GM12865 (cell line): ENCODE measurements at regions not wholly inside any gene's neighbourhood (a gene's known extent, or its start where the extent isn't known, plus 50 kb on each side); places are given as distances from the start of the nearest gene placed in this dataset.
"Not testable (repeated sequence)": the region's sequence is repeated elsewhere in the genome, so short reads cannot be mapped to it uniquely, and the experiment has no call there.

Source experiments
- DNase-seq: peaks from one replicate; pipeline ENCODE4 v3.0.0; 2010; ENCODE audit warnings: low read depth
- H3K4me3 ChIP-seq: 2 replicates; pipeline ENCODE4 v1.5.1; 2011; ENCODE audit warnings: mild to moderate bottlenecking, low read depth, low read length, control low read depth
- CTCF ChIP-seq: IDR thresholded peaks from 2 replicates; pipeline ENCODE4 v1.5.1; 2011; ENCODE audit warnings: low read length, control low read depth, low read depth, inconsistent platforms; ENCODE audit not compliant: insufficient read depth; ENCODE audit errors: missing control alignments

GRCh38 chr4:117164338-117164737 is 79.0 kb upstream of the TRAM1L1 start:
- TF ChIP-seq CTCF: no peak
- no peak overlapping the region for H3K4me3 ChIP-seq
- peak; percentile 15 for DNase-seq

GRCh38 chr4:117175369-117175768 is 90.0 kb upstream of the TRAM1L1 start:
- DNase-seq, H3K4me3 ChIP-seq: not testable (repeated sequence)

- no peak for TF ChIP-seq CTCF
- no peak overlapping the region for H3K4me3 ChIP-seq
- no peak for DNase-seq
Measured at GRCh38 chr4:117203231-117203630, 117.9 kb upstream of the TRAM1L1 start.

GRCh38 chr4:117210551-117210950 is 125.2 kb upstream of the TRAM1L1 start:
- no peak for TF ChIP-seq CTCF
- DNase-seq: no peak
- no peak overlapping the region for H3K4me3 ChIP-seq

- no peak for TF ChIP-seq CTCF
- DNase-seq: no peak
- H3K4me3 ChIP-seq: no peak overlapping the region
Measured at GRCh38 chr4:117224256-117224655, 138.9 kb upstream of the TRAM1L1 start.

- no peak for DNase-seq
- TF ChIP-seq CTCF: no peak
- no peak overlapping the region for H3K4me3 ChIP-seq
Measured at GRCh38 chr4:117225471-117225870, 140.1 kb upstream of the TRAM1L1 start.

- no peak for TF ChIP-seq CTCF
- no peak for DNase-seq
- H3K4me3 ChIP-seq: no peak overlapping the region
Measured at GRCh38 chr4:117227925-117228324, 142.5 kb upstream of the TRAM1L1 start.
